ENCODE measurements at regions not wholly inside any gene's neighbourhood (a gene's known extent, or its start where the extent isn't known, plus 50 kb on each side); places are given as distances from the start of the nearest gene placed in this dataset.

- no peaks in the 10 kb centered on the region for H3K9me1 ChIP-seq (replicated peaks; ENCODE audit: control insufficient read depth, extremely low read depth, insufficient read depth, low read length)
- H3K27me3 ChIP-seq (ENCODE audit: control insufficient read depth in 2 of 2, insufficient read depth in 2 of 2, low read length in 2 of 2), result no peaks in the 10 kb centered on the region
- H3K9ac ChIP-seq (replicated peaks; ENCODE audit: extremely low read depth, insufficient read depth, low read length), result no peak overlapping the region
- intact Hi-C loops (cut with micrococcal nuclease), result no loop called here
- CTCF ChIA-PET, result interaction anchor here (3.0 kb wide), 1 partner anchor 7 kb away, joined by 18 read pairs; no protein-coding TSS in a partner anchor
- H3K9me3 ChIP-seq (replicated peaks; ENCODE audit: control insufficient read depth, insufficient read depth, low read length), result no peaks in the 10 kb centered on the region
- TF ChIP-seq MYC (IDR thresholded peaks at IDR 0.05; ENCODE audit: low read depth, low read length), result no peak
- TF ChIP-seq FOS (IDR thresholded peaks at IDR 0.05; ENCODE audit: borderline replicate concordance, insufficient read depth, low read length), result no peak
- TF ChIP-seq JUN (IDR thresholded peaks at IDR 0.05; ENCODE audit: borderline replicate concordance, insufficient read depth, insufficient read length, low read depth), result no peak
- TF ChIP-seq EZH2 (IDR thresholded peaks at IDR 0.05; ENCODE audit: borderline replicate concordance, low read depth, low read length, severe bottlenecking), result no peak
- TF ChIP-seq POLR2AphosphoS5 (IDR thresholded peaks at IDR 0.05; ENCODE audit: insufficient read depth, low read depth, low read length), result no peak
- no peak for TF ChIP-seq POLR2A (IDR thresholded peaks at IDR 0.05; ENCODE audit: low read depth, low read length)
- no peak for TF ChIP-seq MAX (IDR thresholded peaks at IDR 0.05; ENCODE audit: insufficient read depth, insufficient read length)
- no peak for TF ChIP-seq CTCF (IDR thresholded peaks at IDR 0.05; ENCODE audit: extremely low read depth in 1 of 2, insufficient read depth in 1 of 2, low read depth in 1 of 2, low read length in 2 of 2)
- TF ChIP-seq GATA2 (IDR thresholded peaks at IDR 0.05; ENCODE audit: insufficient read depth, insufficient read length, low read depth, low read length), result no peak
- no peak for DNase-seq (ENCODE audit: low read depth, low spot score)
- POLR2A ChIA-PET, result no interaction called here
- no peaks in the 10 kb centered on the region for H4K20me1 ChIP-seq (replicated peaks; ENCODE audit: control insufficient read depth, extremely low read depth, insufficient read depth, low read length)
- no peaks in the 10 kb centered on the region for H3K36me3 ChIP-seq (ENCODE audit: control insufficient read depth in 2 of 2, extremely low read depth in 1 of 2, insufficient read depth in 2 of 2, low read length in 2 of 2)
- H3K79me2 ChIP-seq (ENCODE audit: control insufficient read depth, insufficient read depth, low read length), result no peaks in the 10 kb centered on the region
- H3K4me2 ChIP-seq (ENCODE audit: insufficient read depth, low read length), result no peak overlapping the region
- dilution Hi-C loops (cut with MboI; ENCODE audit: extremely low pct_ligation_motif_present, low sequenced_read_pairs), result no loop called here
- peaks cover 2% of the 10 kb centered on the region for H3K4me1 ChIP-seq (ENCODE audit: control insufficient read depth, extremely low read depth, insufficient read depth, low read length)
- H3K4me3 ChIP-seq (replicated peaks in 1 of 3; ENCODE audit: insufficient read depth in 1 of 3, low read depth in 1 of 3, low read length in 3 of 3), result no peak overlapping the region
- H2AFZ ChIP-seq (ENCODE audit: low read depth, low read length), result no peak overlapping the region
- BruUV-seq (replicated peaks), result no TSS peak
- no peak for FAIRE-seq
- no peak overlapping the region for H3K27ac ChIP-seq (ENCODE audit: insufficient read depth, low read depth, low read length)
Measured at GRCh38 chr2:194553980-194554379, 1103.0 kb upstream of the SLC39A10 start.

Measured in endothelial cell of umbilical vein (primary cell).